ENCODE measurements at regions not wholly inside any gene's neighbourhood (a gene's known extent, or its start where the extent isn't known, plus 50 kb on each side); places are given as distances from the start of the nearest gene placed in this dataset.
"Not testable (repeated sequence)": the region's sequence is repeated elsewhere in the genome, so short reads cannot be mapped to it uniquely, and the experiment has no call there.

DNA sequence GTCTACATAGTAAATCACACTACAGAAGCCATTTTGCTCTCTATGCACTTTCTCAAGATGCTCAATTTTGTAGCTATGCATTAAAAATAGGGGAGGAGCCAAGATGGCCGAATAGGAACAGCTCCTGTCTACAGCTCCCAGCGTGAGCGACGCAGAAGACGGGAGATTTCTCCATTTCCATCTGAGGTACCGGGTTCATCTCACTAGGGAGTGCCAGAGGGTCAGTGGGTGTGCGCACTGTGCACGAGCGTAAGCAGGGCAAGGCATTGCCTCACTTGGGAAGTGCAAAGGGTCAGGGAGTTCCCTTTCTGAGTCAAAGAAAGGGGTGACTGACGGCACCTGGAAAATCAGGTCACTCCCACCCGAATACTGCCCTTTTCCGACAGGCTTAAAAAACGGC, 699.8 kb downstream of the XPNPEP1 start:
- not testable (repeated sequence) for TF ChIP-seq POLR2AphosphoS5 (IDR thresholded peaks at IDR 0.05); POLR2A (IDR thresholded peaks at IDR 0.05; ENCODE audit: low read depth); EP300 (IDR thresholded peaks at IDR 0.05)
